ENCODE measurements at regions not wholly inside any gene's neighbourhood (a gene's known extent, or its start where the extent isn't known, plus 50 kb on each side); places are given as distances from the start of the nearest gene placed in this dataset.

Small RNA genes in the stretch of these regions (small RNA-seq; reads per million reads assigned to genes)
- gene RNA5SP361 = 0 reads per million in 2 experiments

Measured in right lobe of liver (tissue), 1 donor.